SK-N-SH treated with all-trans-retinoic acid at 6 μM for 48 hours (cell line): ENCODE measurements at regions not wholly inside any gene's neighbourhood (a gene's known extent, or its start where the extent isn't known, plus 50 kb on each side); places are given as distances from the start of the nearest gene placed in this dataset.
A peak's percentile ranks its signal among the peaks of the same experiment; 100 is the strongest.

Source experiments
- ATAC-seq: fragments of 200-7000 bp; cut with Tn5 transposase; 3 replicates; pipeline ENCODE4 v1.9.1; 2020; ENCODE audit warnings: mild to moderate bottlenecking, moderate library complexity
- BACH2 ChIP-seq: fragments of 250-450 bp; sonication (Bioruptor Pico); IDR thresholded peaks from 2 replicates; pipeline ENCODE4 v1.9.0; 2021; ENCODE audit warnings: mild to moderate bottlenecking, borderline replicate concordance
- CSDC2 ChIP-seq: fragments of 250-450 bp; sonication (Bioruptor Pico); IDR thresholded peaks from 2 replicates; pipeline ENCODE4 v1.5.0; 2020; ENCODE audit warnings: mild to moderate bottlenecking, moderate library complexity
- ESRRG ChIP-seq: fragments of 250-450 bp; sonication (Bioruptor Pico); IDR thresholded peaks from 2 replicates; pipeline ENCODE4 v1.6.1; 2021; ENCODE audit warnings: mild to moderate bottlenecking
- GLIS3 ChIP-seq: fragments of 250-450 bp; sonication (Bioruptor Pico); IDR thresholded peaks from 2 replicates; pipeline ENCODE4 v1.5.0; 2020; ENCODE audit warnings: mild to moderate bottlenecking, moderate library complexity
- ISL1 ChIP-seq: fragments of 250-450 bp; sonication (Bioruptor Pico); IDR thresholded peaks from 2 replicates; pipeline ENCODE4 v2.1.2; 2022; ENCODE audit warnings: mild to moderate bottlenecking, moderate library complexity
- OSR1 ChIP-seq: fragments of 250-450 bp; sonication (Bioruptor Pico); IDR thresholded peaks from 2 replicates; pipeline ENCODE4 v1.8.0; 2022; ENCODE audit warnings: moderate library complexity, mild to moderate bottlenecking, inconsistent platforms
- PPARA ChIP-seq: fragments of 250-450 bp; sonication (Bioruptor Pico); IDR thresholded peaks from 2 replicates; pipeline ENCODE4 v1.5.0; 2020; ENCODE audit warnings: mild to moderate bottlenecking, borderline replicate concordance
- RARB ChIP-seq: fragments of 250-450 bp; sonication (Bioruptor Pico); IDR thresholded peaks from 2 replicates; pipeline ENCODE4 v1.8.0; 2021; ENCODE audit warnings: mild to moderate bottlenecking, moderate library complexity
- SNAI2 ChIP-seq: fragments of 250-450 bp; sonication (Bioruptor Pico); IDR thresholded peaks from 2 replicates; pipeline ENCODE4 v1.5.0; 2020; ENCODE audit warnings: mild to moderate bottlenecking, moderate library complexity
- TCF4 ChIP-seq: fragments of 250-450 bp; sonication (Bioruptor Pico); IDR thresholded peaks from 2 replicates; pipeline ENCODE4 v1.8.0; 2021; ENCODE audit warnings: mild to moderate bottlenecking, moderate library complexity, borderline replicate concordance
- TOX ChIP-seq: fragments of 250-450 bp; sonication (Bioruptor Pico); IDR thresholded peaks from 2 replicates; pipeline ENCODE4 v1.8.0; 2021; ENCODE audit warnings: mild to moderate bottlenecking, moderate library complexity, borderline replicate concordance
- ZC3H10 ChIP-seq: fragments of 250-450 bp; sonication (Bioruptor Pico); IDR thresholded peaks from 2 replicates; pipeline ENCODE4 v1.5.1; 2021; ENCODE audit warnings: mild to moderate bottlenecking, moderate library complexity
- ZFP3 ChIP-seq: fragments of 250-450 bp; sonication (Bioruptor Pico); IDR thresholded peaks from 2 replicates; pipeline ENCODE4 v1.5.0; 2020; ENCODE audit warnings: mild to moderate bottlenecking, moderate library complexity
- ZNF565 ChIP-seq: fragments of 450-650 bp; formaldehyde crosslinking; conservative IDR thresholded peaks from 2 replicates; pipeline ENCODE4 v1.5.0; 2020; ENCODE audit warnings: low read depth, mild to moderate bottlenecking, moderate library complexity
- ZNF70 ChIP-seq: fragments of 450-650 bp; formaldehyde crosslinking; IDR thresholded peaks from 2 replicates; pipeline ENCODE4 v1.5.0; 2020; ENCODE audit warnings: mild to moderate bottlenecking, moderate library complexity
- TF ChIP-seq, protein P1 (sequence below): fragments of 250-450 bp; sonication (Bioruptor Pico); IDR thresholded peaks from 2 replicates; pipeline ENCODE4 v1.5.0; 2020; ENCODE audit warnings: mild to moderate bottlenecking, moderate library complexity
- TF ChIP-seq, protein P2 (sequence below): fragments of 250-450 bp; sonication (Bioruptor Pico); IDR thresholded peaks from 2 replicates; pipeline ENCODE4 v1.8.0; 2020; ENCODE audit warnings: mild to moderate bottlenecking, moderate library complexity, borderline replicate concordance
- TF ChIP-seq, protein P3 (sequence below): fragments of 250-450 bp; sonication (Bioruptor Pico); IDR thresholded peaks from 2 replicates; pipeline ENCODE4 v1.8.0; 2021; ENCODE audit warnings: low read depth, mild to moderate bottlenecking, moderate library complexity, borderline replicate concordance
- TF ChIP-seq, protein P4 (sequence below): fragments of 250-450 bp; sonication (Bioruptor Pico); IDR thresholded peaks from 2 replicates; pipeline ENCODE4 v1.5.1; 2021; ENCODE audit warnings: mild to moderate bottlenecking, moderate library complexity
- TF ChIP-seq, protein P5 (sequence below): fragments of 250-450 bp; sonication (Bioruptor Pico); IDR thresholded peaks from 2 replicates; pipeline ENCODE4 v1.5.1; 2020; ENCODE audit warnings: low read depth, mild to moderate bottlenecking, moderate library complexity

DNA sequence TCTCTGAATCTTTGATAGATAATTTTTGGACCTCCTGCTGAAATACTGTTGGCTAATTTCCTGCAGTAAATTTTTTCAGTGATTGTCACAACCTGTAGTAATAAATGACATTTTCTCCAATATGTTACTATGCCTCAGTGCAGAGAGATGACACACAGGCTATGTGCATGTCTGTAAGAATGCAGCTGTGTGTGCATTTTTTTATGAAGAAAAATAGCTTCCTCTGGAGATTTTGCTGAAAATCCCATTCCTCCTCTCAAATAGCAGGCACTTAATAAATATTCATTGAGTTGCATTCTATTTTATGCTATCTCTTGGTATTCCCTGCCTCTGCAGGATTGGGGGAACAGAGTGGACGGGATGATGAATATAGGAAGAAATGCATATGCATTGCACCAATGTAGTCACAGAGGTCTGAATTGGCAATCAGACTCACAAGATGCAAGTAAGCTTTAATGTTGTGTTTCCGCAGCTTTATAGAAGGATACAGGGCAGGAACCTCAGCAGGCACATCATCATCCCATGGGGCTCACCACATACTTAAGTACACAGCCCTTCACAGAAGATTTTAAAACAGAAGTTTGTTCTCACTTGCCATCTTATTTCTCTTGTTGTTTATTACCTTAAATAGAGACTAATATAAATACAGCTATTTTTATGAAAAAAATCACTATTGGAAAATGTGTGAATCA is 474.7 kb downstream of the EPM2A start:
- ATAC-seq = no peak
- no peak for TF ChIP-seq RARB (CRISPR knock-in tag)
- no peak for TF ChIP-seq GLIS3 (CRISPR knock-in tag)
- TF ChIP-seq, protein P1, sequence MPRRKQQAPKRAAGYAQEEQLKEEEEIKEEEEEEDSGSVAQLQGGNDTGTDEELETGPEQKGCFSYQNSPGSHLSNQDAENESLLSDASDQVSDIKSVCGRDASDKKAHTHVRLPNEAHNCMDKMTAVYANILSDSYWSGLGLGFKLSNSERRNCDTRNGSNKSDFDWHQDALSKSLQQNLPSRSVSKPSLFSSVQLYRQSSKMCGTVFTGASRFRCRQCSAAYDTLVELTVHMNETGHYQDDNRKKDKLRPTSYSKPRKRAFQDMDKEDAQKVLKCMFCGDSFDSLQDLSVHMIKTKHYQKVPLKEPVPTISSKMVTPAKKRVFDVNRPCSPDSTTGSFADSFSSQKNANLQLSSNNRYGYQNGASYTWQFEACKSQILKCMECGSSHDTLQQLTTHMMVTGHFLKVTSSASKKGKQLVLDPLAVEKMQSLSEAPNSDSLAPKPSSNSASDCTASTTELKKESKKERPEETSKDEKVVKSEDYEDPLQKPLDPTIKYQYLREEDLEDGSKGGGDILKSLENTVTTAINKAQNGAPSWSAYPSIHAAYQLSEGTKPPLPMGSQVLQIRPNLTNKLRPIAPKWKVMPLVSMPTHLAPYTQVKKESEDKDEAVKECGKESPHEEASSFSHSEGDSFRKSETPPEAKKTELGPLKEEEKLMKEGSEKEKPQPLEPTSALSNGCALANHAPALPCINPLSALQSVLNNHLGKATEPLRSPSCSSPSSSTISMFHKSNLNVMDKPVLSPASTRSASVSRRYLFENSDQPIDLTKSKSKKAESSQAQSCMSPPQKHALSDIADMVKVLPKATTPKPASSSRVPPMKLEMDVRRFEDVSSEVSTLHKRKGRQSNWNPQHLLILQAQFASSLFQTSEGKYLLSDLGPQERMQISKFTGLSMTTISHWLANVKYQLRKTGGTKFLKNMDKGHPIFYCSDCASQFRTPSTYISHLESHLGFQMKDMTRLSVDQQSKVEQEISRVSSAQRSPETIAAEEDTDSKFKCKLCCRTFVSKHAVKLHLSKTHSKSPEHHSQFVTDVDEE = no peak
- TF ChIP-seq OSR1 (CRISPR knock-in tag) = no peak
- TF ChIP-seq CSDC2 = no peak
- TF ChIP-seq ZFP3 (CRISPR knock-in tag) = no peak
- TF ChIP-seq, protein P2, sequence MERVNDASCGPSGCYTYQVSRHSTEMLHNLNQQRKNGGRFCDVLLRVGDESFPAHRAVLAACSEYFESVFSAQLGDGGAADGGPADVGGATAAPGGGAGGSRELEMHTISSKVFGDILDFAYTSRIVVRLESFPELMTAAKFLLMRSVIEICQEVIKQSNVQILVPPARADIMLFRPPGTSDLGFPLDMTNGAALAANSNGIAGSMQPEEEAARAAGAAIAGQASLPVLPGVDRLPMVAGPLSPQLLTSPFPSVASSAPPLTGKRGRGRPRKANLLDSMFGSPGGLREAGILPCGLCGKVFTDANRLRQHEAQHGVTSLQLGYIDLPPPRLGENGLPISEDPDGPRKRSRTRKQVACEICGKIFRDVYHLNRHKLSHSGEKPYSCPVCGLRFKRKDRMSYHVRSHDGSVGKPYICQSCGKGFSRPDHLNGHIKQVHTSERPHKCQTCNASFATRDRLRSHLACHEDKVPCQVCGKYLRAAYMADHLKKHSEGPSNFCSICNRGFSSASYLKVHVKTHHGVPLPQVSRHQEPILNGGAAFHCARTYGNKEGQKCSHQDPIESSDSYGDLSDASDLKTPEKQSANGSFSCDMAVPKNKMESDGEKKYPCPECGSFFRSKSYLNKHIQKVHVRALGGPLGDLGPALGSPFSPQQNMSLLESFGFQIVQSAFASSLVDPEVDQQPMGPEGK (CRISPR knock-in tag) = no peak
- TF ChIP-seq BACH2 (CRISPR knock-in tag) = no peak
- no peak for TF ChIP-seq ZNF565
- TF ChIP-seq SNAI2 (CRISPR knock-in tag) = no peak
- TF ChIP-seq TOX (CRISPR knock-in tag) = no peak
- no peak for TF ChIP-seq TCF4 (CRISPR knock-in tag)
- TF ChIP-seq, protein P3, sequence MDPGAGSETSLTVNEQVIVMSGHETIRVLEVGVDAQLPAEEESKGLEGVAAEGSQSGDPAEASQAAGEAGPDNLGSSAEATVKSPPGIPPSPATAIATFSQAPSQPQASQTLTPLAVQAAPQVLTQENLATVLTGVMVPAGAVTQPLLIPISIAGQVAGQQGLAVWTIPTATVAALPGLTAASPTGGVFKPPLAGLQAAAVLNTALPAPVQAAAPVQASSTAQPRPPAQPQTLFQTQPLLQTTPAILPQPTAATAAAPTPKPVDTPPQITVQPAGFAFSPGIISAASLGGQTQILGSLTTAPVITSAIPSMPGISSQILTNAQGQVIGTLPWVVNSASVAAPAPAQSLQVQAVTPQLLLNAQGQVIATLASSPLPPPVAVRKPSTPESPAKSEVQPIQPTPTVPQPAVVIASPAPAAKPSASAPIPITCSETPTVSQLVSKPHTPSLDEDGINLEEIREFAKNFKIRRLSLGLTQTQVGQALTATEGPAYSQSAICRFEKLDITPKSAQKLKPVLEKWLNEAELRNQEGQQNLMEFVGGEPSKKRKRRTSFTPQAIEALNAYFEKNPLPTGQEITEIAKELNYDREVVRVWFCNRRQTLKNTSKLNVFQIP (CRISPR knock-in tag) = no peak
- TF ChIP-seq, protein P4, sequence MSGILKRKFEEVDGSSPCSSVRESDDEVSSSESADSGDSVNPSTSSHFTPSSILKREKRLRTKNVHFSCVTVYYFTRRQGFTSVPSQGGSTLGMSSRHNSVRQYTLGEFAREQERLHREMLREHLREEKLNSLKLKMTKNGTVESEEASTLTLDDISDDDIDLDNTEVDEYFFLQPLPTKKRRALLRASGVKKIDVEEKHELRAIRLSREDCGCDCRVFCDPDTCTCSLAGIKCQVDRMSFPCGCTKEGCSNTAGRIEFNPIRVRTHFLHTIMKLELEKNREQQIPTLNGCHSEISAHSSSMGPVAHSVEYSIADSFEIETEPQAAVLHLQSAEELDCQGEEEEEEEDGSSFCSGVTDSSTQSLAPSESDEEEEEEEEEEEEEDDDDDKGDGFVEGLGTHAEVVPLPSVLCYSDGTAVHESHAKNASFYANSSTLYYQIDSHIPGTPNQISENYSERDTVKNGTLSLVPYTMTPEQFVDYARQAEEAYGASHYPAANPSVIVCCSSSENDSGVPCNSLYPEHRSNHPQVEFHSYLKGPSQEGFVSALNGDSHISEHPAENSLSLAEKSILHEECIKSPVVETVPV (CRISPR knock-in tag) = no peak
- TF ChIP-seq ZC3H10 (CRISPR knock-in tag) = no peak
- no peak for TF ChIP-seq ESRRG (CRISPR knock-in tag)
- TF ChIP-seq PPARA = no peak
- TF ChIP-seq ISL1 = no peak
- no peak for TF ChIP-seq ZNF70 (CRISPR knock-in tag)
- TF ChIP-seq, protein P5, sequence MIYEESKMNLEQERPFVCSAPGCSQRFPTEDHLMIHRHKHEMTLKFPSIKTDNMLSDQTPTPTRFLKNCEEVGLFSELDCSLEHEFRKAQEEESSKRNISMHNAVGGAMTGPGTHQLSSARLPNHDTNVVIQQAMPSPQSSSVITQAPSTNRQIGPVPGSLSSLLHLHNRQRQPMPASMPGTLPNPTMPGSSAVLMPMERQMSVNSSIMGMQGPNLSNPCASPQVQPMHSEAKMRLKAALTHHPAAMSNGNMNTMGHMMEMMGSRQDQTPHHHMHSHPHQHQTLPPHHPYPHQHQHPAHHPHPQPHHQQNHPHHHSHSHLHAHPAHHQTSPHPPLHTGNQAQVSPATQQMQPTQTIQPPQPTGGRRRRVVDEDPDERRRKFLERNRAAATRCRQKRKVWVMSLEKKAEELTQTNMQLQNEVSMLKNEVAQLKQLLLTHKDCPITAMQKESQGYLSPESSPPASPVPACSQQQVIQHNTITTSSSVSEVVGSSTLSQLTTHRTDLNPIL (CRISPR knock-in tag) = no peak
- TF ChIP-seq, all 23 proteins: peak for 0

DNA sequence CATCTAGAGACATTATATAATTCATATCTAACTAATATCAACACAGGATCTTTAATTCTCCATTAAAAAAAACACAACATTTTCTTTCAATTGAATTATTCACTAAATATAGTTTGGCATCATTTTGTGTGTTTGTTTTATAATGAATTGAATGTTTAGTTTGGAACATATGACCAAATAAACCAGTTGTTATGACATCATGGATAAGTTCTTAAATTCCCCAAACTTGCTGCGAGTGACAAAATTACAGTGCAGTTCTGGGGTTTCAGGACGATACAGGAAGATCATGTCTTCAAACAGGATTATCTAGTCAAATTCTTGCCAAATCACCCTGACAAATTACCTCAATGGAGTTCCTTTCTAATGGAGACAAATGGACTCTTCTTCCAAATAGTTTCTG is 473.6 kb downstream of the EPM2A start:
- ATAC-seq = no peak
- TF ChIP-seq, protein P5 (CRISPR knock-in tag) = 0 out of 2 replicates have a peak, but pooled peaks have one; percentile 21
- TF ChIP-seq ISL1 = peak; percentile 80
- TF ChIP-seq, protein P1 = no peak
